ENCODE measurements at regions not wholly inside any gene's neighbourhood (a gene's known extent, or its start where the extent isn't known, plus 50 kb on each side); places are given as distances from the start of the nearest gene placed in this dataset.

DNA sequence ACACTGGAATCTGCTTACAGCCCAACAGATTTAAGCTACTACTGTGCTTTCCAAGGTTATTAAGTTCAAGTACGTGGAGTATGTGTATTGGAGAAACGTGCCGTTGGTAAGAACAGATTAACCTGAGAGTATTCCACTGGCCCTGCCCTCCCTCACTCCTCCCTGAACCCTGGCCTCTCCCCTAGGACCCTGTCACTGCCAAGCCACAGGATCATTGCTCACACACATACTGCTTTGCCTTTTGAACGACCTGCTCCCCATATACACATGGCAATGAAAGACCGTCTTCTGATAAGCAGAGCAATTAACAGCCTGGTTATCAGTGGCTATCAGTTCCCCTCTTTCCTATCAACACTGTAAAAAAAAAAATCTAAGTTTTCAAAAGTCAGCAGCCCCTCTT lies 458.9 kb upstream of the DYNLRB2 start:
- H2BK15ac ChIP-seq (ENCODE audit: low read depth, low read length): no peak overlapping the region
- Mint-ChIP-seq H3K27ac (no peak overlapping the region), H3K4me3 (no peak overlapping the region), H3K9me3 (no peaks in the 10 kb centered on the region), H3K4me1 (peaks cover 3 to 5% of the 10 kb centered on the region in 2 experiments; a peak in 2 of 4 replicates), H3K36me3 (ENCODE audit: insufficient read depth in 1 of 3, low read depth in 3 of 3) (no peaks in the 10 kb centered on the region), H3K27me3 (ENCODE audit: low read depth) (no peaks in the 10 kb centered on the region; the same call in none of the 2 replicates)
- H2AK5ac ChIP-seq (ENCODE audit: insufficient read length, low read length): no peak overlapping the region
- H2AFZ ChIP-seq (ENCODE audit: low read length): no peak overlapping the region
- TF ChIP-seq CTCF (conservative IDR thresholded peaks at IDR 0.05): no peak
- no peak overlapping the region for H3K4ac ChIP-seq (ENCODE audit: low read depth, low read length)
- no peak overlapping the region for H3K14ac ChIP-seq (ENCODE audit: insufficient read depth, low read length)
- H3K79me1 ChIP-seq (ENCODE audit: insufficient read depth, low read depth, low read length, poor library complexity, severe bottlenecking): no peaks in the 10 kb centered on the region
- H3K4me2 ChIP-seq (ENCODE audit: insufficient read depth, insufficient read length, low read length): no peak overlapping the region
- no peaks in the 10 kb centered on the region for H3K23me2 ChIP-seq (ENCODE audit: insufficient read length, low read depth, low read length, poor library complexity, severe bottlenecking)
- H4K20me1 ChIP-seq (ENCODE audit: control insufficient read depth, insufficient read depth, insufficient read length): no peaks in the 10 kb centered on the region
- no peaks in the 10 kb centered on the region for H3K27me3 ChIP-seq (ENCODE audit: insufficient read depth, low read length)
- no peaks in the 10 kb centered on the region for H3K4me1 ChIP-seq (ENCODE audit: insufficient read depth, low read length)
- no peak overlapping the region for H2BK120ac ChIP-seq (ENCODE audit: low read depth, low read length, poor library complexity, severe bottlenecking)
- no peak for DNase-seq
- H4K5ac ChIP-seq (ENCODE audit: insufficient read length, low read depth, low read length): no peak overlapping the region
- H4K91ac ChIP-seq (ENCODE audit: insufficient read length, low read depth, low read length): no peak overlapping the region
- no peaks in the 10 kb centered on the region for H3K9me3 ChIP-seq (ENCODE audit: control insufficient read depth, low read depth, low read length)
- no peak overlapping the region for H3K9ac ChIP-seq (ENCODE audit: extremely low read depth, insufficient read length, low read length)
- no peak overlapping the region for H4K8ac ChIP-seq (replicated peaks; ENCODE audit: insufficient read length, low read depth, low read length)
- H3K23ac ChIP-seq (ENCODE audit: insufficient read length, low read depth, low read length): no peak overlapping the region
- no peak overlapping the region for H3K56ac ChIP-seq (ENCODE audit: insufficient read length, low read depth, low read length)
- H3T11ph ChIP-seq (ENCODE audit: low read length): no peak overlapping the region
- H3K27ac ChIP-seq (ENCODE audit: insufficient read length, low read depth, low read length): no peak overlapping the region
- WGBS (ENCODE audit: extremely low coverage, insufficient read length, low lambda C conversion rate): no CpG with 5 or more reads among the region's 5 CpGs
- H2BK5ac ChIP-seq (ENCODE audit: insufficient read length, low read length): no peak overlapping the region
- H3K18ac ChIP-seq (ENCODE audit: insufficient read length, low read depth, low read length): no peak overlapping the region
- no peak overlapping the region for H2BK12ac ChIP-seq (ENCODE audit: insufficient read length, low read depth, low read length)
- H2BK20ac ChIP-seq (ENCODE audit: low read depth, low read length, poor library complexity, severe bottlenecking): no peak overlapping the region
- no peaks in the 10 kb centered on the region for H3K79me2 ChIP-seq (ENCODE audit: insufficient read depth, low read length)

Measured in H9 (cell line).